Activated CD8-positive, alpha-beta T cell treated with anti-CD3 and anti-CD28 coated beads for 36 hours (primary cell): ENCODE measurements at regions not wholly inside any gene's neighbourhood (a gene's known extent, or its start where the extent isn't known, plus 50 kb on each side); places are given as distances from the start of the nearest gene placed in this dataset.

Source experiments
- ATAC-seq: fragments of 200-7000 bp; cut with Tn5 transposase; one replicate; pipeline ENCODE4 v1.10.0; 2021; ENCODE audit warnings: mild to moderate bottlenecking, moderate library complexity
- CTCF ChIA-PET: fragments of 350-600 bp; sonication (Branson Sonifier 250); formaldehyde crosslinking; loops from one replicate; lab custom pipeline; 2021; ENCODE audit warnings: antibody characterized with exemption; lab: Charles Lee
- POLR2A ChIA-PET: fragments of 350-600 bp; sonication (Branson Sonifier 250); formaldehyde crosslinking; loops from one replicate; lab custom pipeline; 2021; ENCODE audit warnings: antibody characterized with exemption; lab: Charles Lee
- DNase-seq: peaks from one replicate; pipeline ENCODE4 v3.0.0-alpha.2; 2020
- H3K27ac Mint-ChIP-seq: one replicate; pipeline ENCODE4 v1.8.0; 2021; ENCODE audit warnings: mild to moderate bottlenecking, mixed read lengths
- H3K27me3 Mint-ChIP-seq: one replicate; pipeline ENCODE4 v1.8.0; 2021; ENCODE audit warnings: mixed read lengths
- H3K36me3 Mint-ChIP-seq: one replicate; pipeline ENCODE4 v1.8.0; 2021; ENCODE audit warnings: low read depth, mixed read lengths
- H3K4me1 Mint-ChIP-seq: one replicate; pipeline ENCODE4 v1.8.0; 2021; ENCODE audit warnings: low read depth, mixed read lengths
- H3K4me3 Mint-ChIP-seq: one replicate; pipeline ENCODE4 v1.8.0; 2021; ENCODE audit warnings: mild to moderate bottlenecking, moderate library complexity, mixed read lengths
- H3K9me3 Mint-ChIP-seq: one replicate; pipeline ENCODE4 v1.8.0; 2021; ENCODE audit warnings: mixed read lengths
- CTCF ChIP-seq: fragments of 200-600 bp; IDR thresholded peaks from one replicate; pipeline ENCODE4 v1.8.0; 2022; ENCODE audit warnings: antibody characterized with exemption, mild to moderate bottlenecking
- intact Hi-C: fragments of 100-400 bp; cut with micrococcal nuclease; formaldehyde crosslinking; loops from one replicate; pipeline ENCODE4 v1.10.0; 2022

- H3K9me3 Mint-ChIP-seq = no peaks in the 10 kb centered on the region
- ATAC-seq (no peak), DNase-seq (no peak)
- CTCF ChIA-PET = no interaction called here
- TF ChIP-seq CTCF = no peak
- H3K4me1 Mint-ChIP-seq = no peaks in the 10 kb centered on the region
- H3K4me3 Mint-ChIP-seq = no peak overlapping the region
- no peaks in the 10 kb centered on the region for H3K27me3 Mint-ChIP-seq
- intact Hi-C loops = no loop called here
- H3K36me3 Mint-ChIP-seq = no peaks in the 10 kb centered on the region
- POLR2A ChIA-PET = no interaction called here
- H3K27ac Mint-ChIP-seq = no peak overlapping the region
Measured at GRCh38 chr12:105741786-105742566, 396.8 kb downstream of the NUAK1 start.

GRCh38 chr12:105742567-105742874 lies 396.2 kb downstream of the NUAK1 start:
- intact Hi-C loops = no loop called here
- Mint-ChIP-seq H3K9me3 (no peaks in the 10 kb centered on the region), H3K27ac (no peak overlapping the region), H3K4me3 (no peak overlapping the region), H3K36me3 (no peaks in the 10 kb centered on the region), H3K27me3 (no peaks in the 10 kb centered on the region), H3K4me1 (no peaks in the 10 kb centered on the region)
- no peak for DNase-seq
- ChIA-PET POLR2A (no interaction called here), CTCF (no interaction called here)
- TF ChIP-seq CTCF = no peak
- ATAC-seq = no peak

- H3K4me1 Mint-ChIP-seq = no peaks in the 10 kb centered on the region
- POLR2A ChIA-PET = no interaction called here
- H3K27me3 Mint-ChIP-seq = no peaks in the 10 kb centered on the region
Measured at GRCh38 chr12:105744371-105745058, 394.2 kb downstream of the NUAK1 start.

GRCh38 chr12:105745811-105746210 lies 392.9 kb downstream of the NUAK1 start:
- H3K27ac Mint-ChIP-seq = no peak overlapping the region
- no peak for TF ChIP-seq CTCF

More at GRCh38 chr12:105744371-105745058, 394.2 kb downstream of the NUAK1 start:
- no peak for DNase-seq
- CTCF ChIA-PET = no interaction called here
- H3K4me3 Mint-ChIP-seq = no peak overlapping the region
- no peaks in the 10 kb centered on the region for H3K9me3 Mint-ChIP-seq
- no peak for ATAC-seq
- no peaks in the 10 kb centered on the region for H3K36me3 Mint-ChIP-seq
- no peak for TF ChIP-seq CTCF
- intact Hi-C loops = no loop called here
- H3K27ac Mint-ChIP-seq = no peak overlapping the region

GRCh38 chr12:105748806-105749600 lies 389.8 kb downstream of the NUAK1 start:
- Mint-ChIP-seq H3K27me3 (no peaks in the 10 kb centered on the region), H3K27ac (no peak overlapping the region), H3K9me3 (no peaks in the 10 kb centered on the region), H3K36me3 (no peaks in the 10 kb centered on the region), H3K4me1 (no peaks in the 10 kb centered on the region), H3K4me3 (no peak overlapping the region)
- CTCF ChIA-PET = no interaction called here
- no peak for DNase-seq
- no peak for ATAC-seq
- no peak for TF ChIP-seq CTCF
- intact Hi-C loops = no loop called here
- POLR2A ChIA-PET = no interaction called here

More at GRCh38 chr12:105745811-105746210, 392.9 kb downstream of the NUAK1 start:
- ChIA-PET CTCF (no interaction called here), POLR2A (no interaction called here)
- intact Hi-C loops = no loop called here
- DNase-seq = no peak
- no peak overlapping the region for H3K4me3 Mint-ChIP-seq
- no peaks in the 10 kb centered on the region for H3K9me3 Mint-ChIP-seq
- no peak for ATAC-seq
- H3K4me1 Mint-ChIP-seq = no peaks in the 10 kb centered on the region
- no peaks in the 10 kb centered on the region for H3K27me3 Mint-ChIP-seq
- no peaks in the 10 kb centered on the region for H3K36me3 Mint-ChIP-seq
